Colonic mucosa (tissue), 4 donors: ENCODE measurements at regions not wholly inside any gene's neighbourhood (a gene's known extent, or its start where the extent isn't known, plus 50 kb on each side); places are given as distances from the start of the nearest gene placed in this dataset.

ENCODE experiments used
- DNase-seq: peaks from one replicate; pipeline ENCODE4 v3.0.0-alpha.2; 2020
- H3K27ac ChIP-seq: fragments of 200-600 bp; one replicate; pipeline ENCODE4 v1.8.0; 2021
- H3K27me3 ChIP-seq: fragments of 200-600 bp; one replicate; pipeline ENCODE4 v1.8.0; 2021
- H3K36me3 ChIP-seq: fragments of 200-600 bp; one replicate; pipeline ENCODE4 v1.8.0; 2021
- H3K4me1 ChIP-seq: fragments of 200-600 bp; one replicate; pipeline ENCODE4 v1.8.0; 2021; ENCODE audit warnings: mild to moderate bottlenecking
- H3K4me3 ChIP-seq: fragments of 200-600 bp; one replicate; pipeline ENCODE4 v1.8.0; 2021
- H3K9ac ChIP-seq, 2 donors: one replicate each; pipeline ENCODE4 v1.7.0; 2013; ENCODE audit warnings: control low read depth in 2 of 2, low read depth in 2 of 2, low read length in 2 of 2
- H3K9me3 ChIP-seq: fragments of 200-600 bp; one replicate; pipeline ENCODE4 v1.8.0; 2021
- intact Hi-C: fragments of 100-400 bp; cut with DNase I; formaldehyde crosslinking; loops from one replicate; pipeline ENCODE4 v1.14.1; 2022
- TF ChIP-seq, protein P1 (sequence below): fragments of 200-600 bp; IDR thresholded peaks from one replicate; pipeline ENCODE4 v1.8.0; 2022; ENCODE audit warnings: antibody characterized with exemption, mild to moderate bottlenecking
- donor health status: healthy.
- donor health status: DM: no; HTN: no; CAD: no.
- donor health status: DM: no; HTN: no; CAD: no.

DNA sequence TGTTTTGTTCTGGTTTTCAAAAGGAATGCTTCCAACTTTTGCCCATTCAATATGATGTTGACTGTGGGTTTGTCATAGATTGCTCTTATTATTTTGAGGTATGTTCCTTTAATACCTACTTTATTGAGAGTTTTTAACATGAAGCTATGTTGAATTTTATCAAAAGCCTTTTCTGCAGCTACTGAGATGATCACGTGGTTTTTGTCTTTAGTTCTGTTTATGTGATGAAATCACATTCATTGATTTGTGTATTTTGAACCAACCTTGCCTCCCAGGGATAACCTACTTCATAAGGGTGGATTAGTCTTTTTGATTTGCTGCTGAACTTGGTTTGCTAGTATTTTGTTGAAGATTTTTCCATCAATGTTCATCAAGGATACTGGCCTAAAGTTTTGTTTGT is 92.7 kb upstream of the TCF21 start:
- Histone ChIP-seq H3K27me3 (no peaks in the 10 kb centered on the region), H3K36me3 (no peaks in the 10 kb centered on the region), H3K9me3 (no peaks in the 10 kb centered on the region), H3K9ac (no peak overlapping the region), H3K4me3 (no peak overlapping the region), H3K27ac (no peak overlapping the region), H3K4me1 (no peaks in the 10 kb centered on the region)
- no peak for DNase-seq
- intact Hi-C loops, result no loop called here
- TF ChIP-seq, protein P1, sequence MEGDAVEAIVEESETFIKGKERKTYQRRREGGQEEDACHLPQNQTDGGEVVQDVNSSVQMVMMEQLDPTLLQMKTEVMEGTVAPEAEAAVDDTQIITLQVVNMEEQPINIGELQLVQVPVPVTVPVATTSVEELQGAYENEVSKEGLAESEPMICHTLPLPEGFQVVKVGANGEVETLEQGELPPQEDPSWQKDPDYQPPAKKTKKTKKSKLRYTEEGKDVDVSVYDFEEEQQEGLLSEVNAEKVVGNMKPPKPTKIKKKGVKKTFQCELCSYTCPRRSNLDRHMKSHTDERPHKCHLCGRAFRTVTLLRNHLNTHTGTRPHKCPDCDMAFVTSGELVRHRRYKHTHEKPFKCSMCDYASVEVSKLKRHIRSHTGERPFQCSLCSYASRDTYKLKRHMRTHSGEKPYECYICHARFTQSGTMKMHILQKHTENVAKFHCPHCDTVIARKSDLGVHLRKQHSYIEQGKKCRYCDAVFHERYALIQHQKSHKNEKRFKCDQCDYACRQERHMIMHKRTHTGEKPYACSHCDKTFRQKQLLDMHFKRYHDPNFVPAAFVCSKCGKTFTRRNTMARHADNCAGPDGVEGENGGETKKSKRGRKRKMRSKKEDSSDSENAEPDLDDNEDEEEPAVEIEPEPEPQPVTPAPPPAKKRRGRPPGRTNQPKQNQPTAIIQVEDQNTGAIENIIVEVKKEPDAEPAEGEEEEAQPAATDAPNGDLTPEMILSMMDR, result no peak

DNA sequence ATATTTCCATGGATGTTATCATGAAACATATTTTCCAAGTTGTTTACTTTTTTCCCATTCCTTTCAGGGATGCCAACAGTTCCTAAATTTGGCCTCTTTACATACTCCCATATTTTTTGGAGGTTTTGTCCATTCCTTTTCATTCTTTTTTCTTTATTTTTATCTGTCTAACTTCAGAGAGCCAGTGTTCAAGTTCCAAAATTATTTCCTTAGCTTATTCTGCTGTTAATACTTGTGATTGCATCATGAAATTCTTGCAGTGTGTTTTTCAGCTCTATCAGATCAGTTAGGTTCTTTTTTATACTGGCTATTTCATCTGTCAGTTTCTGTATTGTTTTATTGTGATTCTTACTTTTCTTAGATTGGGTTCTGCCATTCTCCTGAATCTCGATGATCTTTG is 89.9 kb upstream of the TCF21 start:
- H3K36me3 ChIP-seq, result no peaks in the 10 kb centered on the region
- no peak overlapping the region for H3K4me3 ChIP-seq
- no peak overlapping the region for H3K27ac ChIP-seq
- no peaks in the 10 kb centered on the region for H3K27me3 ChIP-seq
- no peaks in the 10 kb centered on the region for H3K9me3 ChIP-seq
- intact Hi-C loops, result no loop called here
- TF ChIP-seq, protein P1, result no peak
- no peak for DNase-seq
- H3K4me1 ChIP-seq, result no peaks in the 10 kb centered on the region
- no peak overlapping the region for H3K9ac ChIP-seq

DNA sequence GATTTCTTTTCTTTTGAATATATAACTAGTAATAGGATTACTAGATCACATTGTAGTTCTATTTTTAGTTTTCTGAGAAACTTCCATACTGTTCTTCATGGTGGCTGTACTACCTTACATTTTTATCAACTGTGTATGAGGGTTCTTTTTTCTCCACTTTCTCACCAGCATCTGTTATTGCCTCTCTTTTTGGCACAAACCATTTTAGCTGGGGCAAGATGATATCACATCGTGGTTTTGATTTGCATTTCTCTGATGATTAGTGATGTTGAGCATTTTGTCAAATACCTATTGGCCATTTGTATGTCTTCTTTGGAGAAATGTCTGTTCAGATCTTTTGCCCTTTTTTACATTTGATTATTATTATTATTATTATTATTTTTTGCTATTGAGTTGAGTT is 86.1 kb upstream of the TCF21 start:
- Histone ChIP-seq H3K9me3 (no peaks in the 10 kb centered on the region), H3K9ac (no peak overlapping the region), H3K36me3 (no peaks in the 10 kb centered on the region), H3K4me3 (no peak overlapping the region), H3K27ac (no peak overlapping the region), H3K4me1 (no peaks in the 10 kb centered on the region), H3K27me3 (no peaks in the 10 kb centered on the region)
- TF ChIP-seq, protein P1, result no peak
- no peak for DNase-seq
- intact Hi-C loops, result no loop called here

DNA sequence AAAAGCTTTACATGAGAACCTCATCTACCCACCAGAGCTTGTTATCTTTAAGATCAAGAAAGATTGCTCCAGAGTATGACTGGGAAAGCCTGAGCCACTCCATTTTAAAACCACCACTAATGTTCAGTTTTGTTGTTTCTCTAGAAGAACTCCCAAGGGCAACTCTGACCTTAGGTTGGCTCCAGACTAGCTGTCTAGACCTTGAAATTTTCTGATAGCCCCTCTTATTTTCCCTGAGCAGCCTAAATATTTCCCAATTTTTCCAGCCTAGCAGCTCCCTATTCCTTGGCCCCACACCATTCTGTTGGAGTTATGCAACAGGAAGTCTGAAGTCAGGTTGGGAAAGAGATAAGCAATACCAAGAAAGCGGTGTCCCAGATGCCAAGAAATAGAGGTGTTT is 84.6 kb upstream of the TCF21 start:
- DNase-seq, result no peak
- Histone ChIP-seq H3K36me3 (no peaks in the 10 kb centered on the region), H3K4me1 (no peaks in the 10 kb centered on the region), H3K4me3 (no peak overlapping the region), H3K27me3 (no peaks in the 10 kb centered on the region), H3K9me3 (no peaks in the 10 kb centered on the region), H3K27ac (no peak overlapping the region), H3K9ac (no peak overlapping the region)
- intact Hi-C loops, result no loop called here
- TF ChIP-seq, protein P1, result no peak

DNA sequence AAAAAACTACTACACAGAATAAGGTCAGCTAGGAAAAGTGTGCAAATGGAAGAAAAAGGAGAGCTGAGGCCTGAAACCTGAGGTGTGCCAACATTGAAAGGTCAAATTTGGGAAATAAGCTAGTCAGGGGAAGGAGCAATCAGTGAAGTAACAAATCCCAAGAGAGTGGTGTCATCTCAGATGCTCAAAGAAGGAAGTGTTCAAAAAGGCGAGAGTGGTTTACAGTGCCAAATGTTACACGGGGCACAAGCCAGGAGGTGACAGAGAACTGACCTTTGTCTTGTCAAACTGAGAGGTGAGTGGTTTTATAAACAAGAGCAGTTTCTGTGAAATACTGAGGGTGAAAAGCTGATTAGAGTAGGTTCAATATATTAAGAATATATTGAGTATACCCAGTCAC is 83.0 kb upstream of the TCF21 start:
- no peak for DNase-seq
- Histone ChIP-seq H3K27ac (no peak overlapping the region), H3K4me1 (no peaks in the 10 kb centered on the region), H3K9ac (no peak overlapping the region), H3K9me3 (no peaks in the 10 kb centered on the region), H3K27me3 (no peaks in the 10 kb centered on the region), H3K4me3 (no peak overlapping the region), H3K36me3 (no peaks in the 10 kb centered on the region)
- intact Hi-C loops, result no loop called here
- TF ChIP-seq, protein P1, result no peak
